K562 (cell line): ENCODE measurements at regions not wholly inside any gene's neighbourhood (a gene's known extent, or its start where the extent isn't known, plus 50 kb on each side); places are given as distances from the start of the nearest gene placed in this dataset.

Source experiments
- ATAC-seq: fragments of 200-7000 bp; cut with Tn5 transposase; 3 replicates; pipeline ENCODE4 v1.9.1; 2020; ENCODE audit warnings: moderate library complexity
- BruUV-seq: library from RNA; stranded (reverse); fragments of 400-500 nt; replicated peaks from 2 replicates; lab custom pipeline; 2021; lab: Mats Ljungman, UMichigan
- CTCF ChIA-PET: fragments of 300-600 bp; formaldehyde crosslinking; extraction: SDS; loops from one replicate; lab custom pipeline; 2021; ENCODE audit warnings: low intra/inter-chr PET ratio; lab: Yijun Ruan, JAX
- POLR2A ChIA-PET: fragments of 300-600, 350-650 bp; sonication (Branson Sonifier 250); formaldehyde crosslinking; extraction: SDS; loops from one replicate; lab custom pipeline; 2021; ENCODE audit warnings: antibody characterized with exemption, inconsistent platforms; lab: Yijun Ruan, JAX
- DNase-seq, 4 experiments: peaks; one replicate each; pipeline versions ENCODE4 v3.0.0 to v3.0.0-alpha.2; 2011 to 2018; ENCODE audit warnings: low spot score in 3 of 4, mixed read lengths in 3 of 4; ENCODE audit errors: extremely low read depth in 1 of 4
- FAIRE-seq: peaks from 2 replicates; lab custom pipeline; 2011; peaks lifted over from hg19 to GRCh38; lab: Jason Lieb, UNC
- H2AFZ ChIP-seq: 2 replicates; pipeline ENCODE4 v1.6.0; 2011; ENCODE audit warnings: low read depth, low read length, control low read depth, inconsistent platforms
- H3K27ac ChIP-seq: fragments of 200-600 bp; 3 replicates; pipeline ENCODE4 v1.8.0; 2011; ENCODE audit warnings: low read depth, mild to moderate bottlenecking, control low read depth, inconsistent platforms, low read length, moderate library complexity, mixed read lengths; ENCODE audit errors: extremely low read depth
- H3K27me3 ChIP-seq, 2 experiments: fragments of 300-600 bp in 1 of 2; 2 replicates in 1 of 2; 3 replicates in 1 of 2; pipeline versions ENCODE4 v1.6.0 to v1.8.0; 2011; ENCODE audit warnings: inconsistent platforms in 2 of 2, low read length in 2 of 2, mild to moderate bottlenecking in 1 of 2, mixed read lengths in 1 of 2, moderate library complexity in 1 of 2; ENCODE audit not compliant: control insufficient read depth in 2 of 2, insufficient read depth in 2 of 2
- H3K36me3 ChIP-seq: fragments of 300-600 bp; 3 replicates; pipeline ENCODE4 v1.8.0; 2011; ENCODE audit warnings: mild to moderate bottlenecking, low read length, inconsistent platforms; ENCODE audit not compliant: control insufficient read depth, insufficient read depth
- H3K4me1 ChIP-seq, 2 experiments: fragments of 200-600 bp in 1 of 2; replicated peaks in 1 of 2; 2 replicates in 1 of 2; 3 replicates in 1 of 2; pipeline versions ENCODE4 v1.5.1 to v1.8.0; 2011; ENCODE audit warnings: inconsistent platforms in 2 of 2, low read length in 2 of 2, mild to moderate bottlenecking in 1 of 2, mixed read lengths in 1 of 2, moderate library complexity in 1 of 2; ENCODE audit not compliant: control insufficient read depth in 2 of 2, insufficient read depth in 2 of 2
- H3K4me2 ChIP-seq: 2 replicates; pipeline ENCODE4 v1.6.1; 2011; ENCODE audit warnings: low read length, control low read depth, inconsistent platforms, mixed read lengths; ENCODE audit not compliant: insufficient read depth
- H3K4me3 ChIP-seq: fragments of 200-600 bp; sonication (generic), shearing (Covaris generic); 2 replicates; pipeline ENCODE4 v1.5.1; 2016; ENCODE audit warnings: control low read depth, inconsistent platforms
- H3K79me2 ChIP-seq: fragments of 200-600 bp; 3 replicates; pipeline ENCODE4 v1.8.0; 2011; ENCODE audit warnings: low read length, inconsistent platforms; ENCODE audit not compliant: control insufficient read depth, insufficient read depth
- H3K9ac ChIP-seq, 2 experiments: 2 replicates each; pipeline versions ENCODE4 v1.6.0 to v1.6.1; 2011; ENCODE audit warnings: low read depth in 2 of 2, low read length in 2 of 2, control low read depth in 1 of 2, inconsistent platforms in 1 of 2, mild to moderate bottlenecking in 1 of 2, mixed read lengths in 1 of 2; ENCODE audit not compliant: insufficient read depth in 1 of 2
- H3K9me1 ChIP-seq: one replicate; pipeline ENCODE4 v1.6.0; 2011; ENCODE audit warnings: inconsistent platforms, mild to moderate bottlenecking, low read length, moderate library complexity; ENCODE audit not compliant: control insufficient read depth, insufficient read depth
- H3K9me3 ChIP-seq: replicated peaks from 2 replicates; pipeline ENCODE4 v1.5.1; 2011; ENCODE audit warnings: low read depth, low read length, inconsistent platforms; ENCODE audit not compliant: control insufficient read depth, insufficient read depth
- H4K20me1 ChIP-seq: replicated peaks from 2 replicates; pipeline ENCODE4 v1.6.1; 2011; ENCODE audit warnings: low read length, inconsistent platforms, mixed read lengths; ENCODE audit not compliant: control insufficient read depth, insufficient read depth
- C11orf30 ChIP-seq: fragments of 450-650 bp; IDR thresholded peaks from 2 replicates; pipeline ENCODE4 v1.6.1; 2016; ENCODE audit warnings: low read depth, mild to moderate bottlenecking
- POLR2A ChIP-seq: fragments of 450-650 bp; conservative IDR thresholded peaks from 2 replicates; pipeline ENCODE4 v1.6.1; 2016
- RBM39 ChIP-seq: fragments of 200-400 bp; formaldehyde crosslinking; optimal IDR thresholded peaks from 2 replicates; pipeline ENCODE3; 2018; ENCODE audit warnings: low read depth, low read length
- SMC3 ChIP-seq: conservative IDR thresholded peaks from 2 replicates; pipeline ENCODE4 v1.6.1; 2011; ENCODE audit warnings: low read depth, low read length, improper control_type of control experiment; ENCODE audit not compliant: insufficient read depth
- SOX6 ChIP-seq: fragments of 450-650 bp; IDR thresholded peaks from 2 replicates; pipeline ENCODE4 v1.6.1; 2014; ENCODE audit warnings: mild to moderate bottlenecking
- STAT5B ChIP-seq: fragments of 250-450 bp; sonication (Bioruptor Pico); IDR thresholded peaks from 2 replicates; pipeline ENCODE4 v1.8.0; 2021; ENCODE audit warnings: mild to moderate bottlenecking, inconsistent platforms
- YY1 ChIP-seq, 3 experiments: IDR thresholded peaks; 2 replicates each; pipeline ENCODE4 v1.6.1; 2011; ENCODE audit warnings: low read length in 2 of 3, mild to moderate bottlenecking in 2 of 3, moderate library complexity in 2 of 3, borderline replicate concordance in 1 of 3, control low read depth in 1 of 3, low read depth in 1 of 3; ENCODE audit not compliant: insufficient read depth in 3 of 3, insufficient replicate concordance in 2 of 3, control insufficient read depth in 1 of 3, insufficient read length in 1 of 3; ENCODE audit errors: extremely low read depth in 1 of 3
- ZC3H8 ChIP-seq: fragments of 450-650 bp; IDR thresholded peaks from 2 replicates; pipeline ENCODE4 v1.6.1; 2017
- ZNF224 ChIP-seq: sonication (generic); formaldehyde crosslinking; IDR thresholded peaks from 2 replicates; pipeline ENCODE4 v1.8.0; 2022; ENCODE audit warnings: mild to moderate bottlenecking, missing genetic modification reagents
- ZNF311 ChIP-seq: fragments of 250-450 bp; sonication (Bioruptor Pico); IDR thresholded peaks from 2 replicates; pipeline ENCODE4 v1.4.0; 2020; ENCODE audit warnings: mild to moderate bottlenecking, moderate library complexity
- ZSCAN32 ChIP-seq: fragments of 450-650 bp; formaldehyde crosslinking; IDR thresholded peaks from 2 replicates; pipeline ENCODE4 v1.4.0; 2020; ENCODE audit warnings: mild to moderate bottlenecking, moderate library complexity
- WGBS: fragments of 100-300 bp; shearing (Covaris generic); methylation state at CpG from one replicate; pipeline ENCODE4 v1.1.6; 2016; ENCODE audit warnings: low coverage, mixed read lengths; ENCODE audit not compliant: insufficient coverage; ENCODE audit errors: missing lambda C conversion rate; 5-methylcytosine and 5-hydroxymethylcytosine counted together
- in situ Hi-C: fragments of 300-500 bp; cut with MboI; formaldehyde crosslinking; loops from 4 replicates; pipeline ENCODE4 v1.15.0; 2018; ENCODE audit warnings: inconsistent platforms, mixed read lengths
- intact Hi-C: fragments of 100-400 bp; cut with micrococcal nuclease; formaldehyde crosslinking; loops from 2 replicates; pipeline ENCODE4 v1.14.2; 2022
- TF ChIP-seq, protein P1 (sequence below): sonication (generic); formaldehyde crosslinking; IDR thresholded peaks from 2 replicates; pipeline ENCODE4 v1.5.0; 2020; ENCODE audit warnings: missing genetic modification reagents
- TF ChIP-seq, protein P2 (sequence below): fragments of 250-450 bp; sonication (Bioruptor Pico); IDR thresholded peaks from 2 replicates; pipeline ENCODE4 v1.4.0; 2020; ENCODE audit warnings: borderline replicate concordance
- TF ChIP-seq, protein P3 (sequence below): fragments of 450-650 bp; formaldehyde crosslinking; IDR thresholded peaks from 2 replicates; pipeline ENCODE4 v1.4.0; 2020; ENCODE audit warnings: mild to moderate bottlenecking, moderate library complexity
- TF ChIP-seq, protein P4 (sequence below): fragments of 450-650 bp; formaldehyde crosslinking; IDR thresholded peaks from 2 replicates; pipeline ENCODE4 v1.4.0; 2020; ENCODE audit warnings: mild to moderate bottlenecking

DNA sequence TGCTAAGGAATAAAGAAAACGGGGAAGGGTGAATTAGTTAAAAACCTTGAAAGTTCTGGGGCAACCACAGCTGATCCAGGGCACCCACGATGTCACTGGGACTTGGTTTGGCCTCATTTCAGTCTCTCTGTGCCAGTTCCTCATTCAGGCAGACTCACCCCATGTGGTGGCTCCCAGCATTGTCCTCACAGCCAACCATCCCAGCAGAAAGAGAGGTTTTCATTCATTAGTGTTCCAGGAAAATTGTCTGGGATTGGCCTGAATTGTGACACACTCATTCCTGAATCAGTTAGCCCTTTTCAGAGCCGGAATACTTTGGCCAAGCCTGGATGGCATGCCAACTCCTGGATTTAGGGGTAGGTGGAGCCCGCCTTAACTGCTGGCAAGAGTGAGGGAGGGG is 367.7 kb downstream of the PRDM2 start:
- ChIA-PET CTCF (no interaction called here), POLR2A (no interaction called here)
- BruUV-seq, result no TSS peak
- FAIRE-seq, result no peak
- Histone ChIP-seq H3K4me2 (no peak overlapping the region), H3K4me1 (no peaks in the 10 kb centered on the region), H3K36me3 (no peaks in the 10 kb centered on the region), H3K9ac (no peak overlapping the region), H2AFZ (no peak overlapping the region), H3K79me2 (no peaks in the 10 kb centered on the region)
- intact Hi-C loops, result no loop called here
- WGBS, result 0% methylated on average over 4 of the region's 4 CpGs
- in situ Hi-C loops, result no loop called here
- TF ChIP-seq POLR2A, result no peak
- no peak for TF ChIP-seq STAT5B (CRISPR knock-in tag)
- no peak for TF ChIP-seq RBM39
- TF ChIP-seq, protein P1, sequence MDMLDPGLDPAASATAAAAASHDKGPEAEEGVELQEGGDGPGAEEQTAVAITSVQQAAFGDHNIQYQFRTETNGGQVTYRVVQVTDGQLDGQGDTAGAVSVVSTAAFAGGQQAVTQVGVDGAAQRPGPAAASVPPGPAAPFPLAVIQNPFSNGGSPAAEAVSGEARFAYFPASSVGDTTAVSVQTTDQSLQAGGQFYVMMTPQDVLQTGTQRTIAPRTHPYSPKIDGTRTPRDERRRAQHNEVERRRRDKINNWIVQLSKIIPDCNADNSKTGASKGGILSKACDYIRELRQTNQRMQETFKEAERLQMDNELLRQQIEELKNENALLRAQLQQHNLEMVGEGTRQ (CRISPR knock-in tag), result no peak
- TF ChIP-seq, protein P2, sequence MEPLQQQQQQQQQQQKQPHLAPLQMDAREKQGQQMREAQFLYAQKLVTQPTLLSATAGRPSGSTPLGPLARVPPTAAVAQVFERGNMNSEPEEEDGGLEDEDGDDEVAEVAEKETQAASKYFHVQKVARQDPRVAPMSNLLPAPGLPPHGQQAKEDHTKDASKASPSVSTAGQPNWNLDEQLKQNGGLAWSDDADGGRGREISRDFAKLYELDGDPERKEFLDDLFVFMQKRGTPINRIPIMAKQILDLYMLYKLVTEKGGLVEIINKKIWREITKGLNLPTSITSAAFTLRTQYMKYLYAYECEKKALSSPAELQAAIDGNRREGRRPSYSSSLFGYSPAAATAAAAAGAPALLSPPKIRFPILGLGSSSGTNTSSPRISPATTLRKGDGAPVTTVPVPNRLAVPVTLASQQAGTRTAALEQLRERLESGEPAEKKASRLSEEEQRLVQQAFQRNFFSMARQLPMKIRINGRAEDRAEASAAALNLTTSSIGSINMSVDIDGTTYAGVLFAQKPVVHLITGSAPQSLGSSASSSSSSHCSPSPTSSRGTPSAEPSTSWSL (CRISPR knock-in tag), result no peak
- TF ChIP-seq C11orf30, result no peak
- TF ChIP-seq ZNF311, result no peak
- no peak for TF ChIP-seq ZC3H8
- TF ChIP-seq SOX6, result no peak
- TF ChIP-seq SMC3, result no peak
- no peak for TF ChIP-seq YY1 (IDR thresholded peaks at IDR 0.05; ENCODE audit: borderline replicate concordance in 1 of 3, control insufficient read depth in 1 of 3, extremely low read depth in 1 of 3, insufficient read depth in 3 of 3, insufficient read length in 1 of 3, insufficient replicate concordance in 2 of 3, low read depth in 1 of 3, low read length in 2 of 3)
- no peak for TF ChIP-seq ZNF224 (CRISPR knock-in tag)
- TF ChIP-seq, protein P3, sequence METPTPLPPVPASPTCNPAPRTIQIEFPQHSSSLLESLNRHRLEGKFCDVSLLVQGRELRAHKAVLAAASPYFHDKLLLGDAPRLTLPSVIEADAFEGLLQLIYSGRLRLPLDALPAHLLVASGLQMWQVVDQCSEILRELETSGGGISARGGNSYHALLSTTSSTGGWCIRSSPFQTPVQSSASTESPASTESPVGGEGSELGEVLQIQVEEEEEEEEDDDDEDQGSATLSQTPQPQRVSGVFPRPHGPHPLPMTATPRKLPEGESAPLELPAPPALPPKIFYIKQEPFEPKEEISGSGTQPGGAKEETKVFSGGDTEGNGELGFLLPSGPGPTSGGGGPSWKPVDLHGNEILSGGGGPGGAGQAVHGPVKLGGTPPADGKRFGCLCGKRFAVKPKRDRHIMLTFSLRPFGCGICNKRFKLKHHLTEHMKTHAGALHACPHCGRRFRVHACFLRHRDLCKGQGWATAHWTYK (CRISPR knock-in tag), result no peak
- TF ChIP-seq, protein P4, sequence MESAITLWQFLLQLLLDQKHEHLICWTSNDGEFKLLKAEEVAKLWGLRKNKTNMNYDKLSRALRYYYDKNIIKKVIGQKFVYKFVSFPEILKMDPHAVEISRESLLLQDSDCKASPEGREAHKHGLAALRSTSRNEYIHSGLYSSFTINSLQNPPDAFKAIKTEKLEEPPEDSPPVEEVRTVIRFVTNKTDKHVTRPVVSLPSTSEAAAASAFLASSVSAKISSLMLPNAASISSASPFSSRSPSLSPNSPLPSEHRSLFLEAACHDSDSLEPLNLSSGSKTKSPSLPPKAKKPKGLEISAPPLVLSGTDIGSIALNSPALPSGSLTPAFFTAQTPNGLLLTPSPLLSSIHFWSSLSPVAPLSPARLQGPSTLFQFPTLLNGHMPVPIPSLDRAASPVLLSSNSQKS (CRISPR knock-in tag), result no peak
- no peak for TF ChIP-seq ZSCAN32 (CRISPR knock-in tag)
- TF ChIP-seq, all 486 proteins: peak for 0
- no peak for ATAC-seq
- Histone ChIP-seq H3K4me3 (no peak overlapping the region), H3K27ac (no peak overlapping the region), H3K27me3 (peaks cover 2 to 19% of the 10 kb centered on the region in 2 experiments; a peak in 2 of 5 replicates), H3K9me3 (no peaks in the 10 kb centered on the region), H3K9me1 (no peaks in the 10 kb centered on the region), H4K20me1 (no peaks in the 10 kb centered on the region)
- no peak for DNase-seq
